Effector memory CD8-positive, alpha-beta T cell (primary cell): ENCODE measurements at regions not wholly inside any gene's neighbourhood (a gene's known extent, or its start where the extent isn't known, plus 50 kb on each side); places are given as distances from the start of the nearest gene placed in this dataset.

ENCODE experiments used
- ATAC-seq: fragments of 150-1000 bp; cut with Tn5 transposase; replicated peaks from 2 replicates; pipeline ENCODE4 v1.10.0; 2021; ENCODE audit warnings: mild to moderate bottlenecking, moderate library complexity
- DNase-seq, 3 experiments: peaks; one replicate each; pipeline ENCODE4 v3.0.0; 2021
- H3K27ac Mint-ChIP-seq, 2 donors: one replicate each; pipeline ENCODE4 v1.8.0; 2022; ENCODE audit warnings: mild to moderate bottlenecking in 2 of 2, mixed read lengths in 2 of 2, moderate library complexity in 2 of 2
- H3K27me3 Mint-ChIP-seq, 2 donors: one replicate each; pipeline ENCODE4 v1.8.0; 2022; ENCODE audit warnings: mixed read lengths in 2 of 2
- H3K36me3 Mint-ChIP-seq: one replicate; pipeline ENCODE4 v1.8.0; 2022; ENCODE audit warnings: mild to moderate bottlenecking, moderate library complexity, mixed read lengths; ENCODE audit not compliant: insufficient read depth
- H3K4me1 Mint-ChIP-seq, 2 donors: one replicate each; pipeline ENCODE4 v1.8.0; 2022; ENCODE audit warnings: low read depth in 2 of 2, mixed read lengths in 2 of 2
- H3K4me3 Mint-ChIP-seq, 2 donors: one replicate each; pipeline ENCODE4 v1.8.0; 2022; ENCODE audit warnings: mild to moderate bottlenecking in 2 of 2, mixed read lengths in 2 of 2, moderate library complexity in 2 of 2
- H3K9me3 Mint-ChIP-seq, 2 donors: one replicate each; pipeline ENCODE4 v1.8.0; 2022; ENCODE audit warnings: mixed read lengths in 2 of 2

DNA sequence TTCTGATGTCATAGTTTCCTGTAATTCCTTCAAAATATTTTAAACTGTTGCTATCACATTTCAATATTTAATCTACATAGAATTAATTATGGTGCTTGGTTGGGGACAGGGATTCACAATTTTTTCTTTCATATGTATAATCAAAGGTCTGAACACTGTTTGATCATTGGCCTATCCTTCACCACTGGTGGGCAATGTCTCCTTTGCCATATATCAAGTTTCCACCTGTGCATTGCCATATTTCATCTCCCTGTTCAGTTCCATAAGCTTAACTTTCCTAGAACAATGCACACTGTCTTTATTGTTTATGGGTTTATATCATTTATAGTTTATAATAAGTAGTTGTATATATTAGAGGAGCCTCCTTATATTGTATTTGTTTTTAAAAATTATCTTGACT lies 374.9 kb upstream of the PTBP2 start:
- H3K9me3 Mint-ChIP-seq, result peaks cover 0 to 1% of the 10 kb centered on the region in 2 donors
- DNase-seq, result no peak
- no peak for ATAC-seq
- no peaks in the 10 kb centered on the region for H3K36me3 Mint-ChIP-seq
- no peak overlapping the region for H3K27ac Mint-ChIP-seq
- no peaks in the 10 kb centered on the region for H3K4me1 Mint-ChIP-seq
- no peak overlapping the region for H3K4me3 Mint-ChIP-seq
- H3K27me3 Mint-ChIP-seq, result no peaks in the 10 kb centered on the region

DNA sequence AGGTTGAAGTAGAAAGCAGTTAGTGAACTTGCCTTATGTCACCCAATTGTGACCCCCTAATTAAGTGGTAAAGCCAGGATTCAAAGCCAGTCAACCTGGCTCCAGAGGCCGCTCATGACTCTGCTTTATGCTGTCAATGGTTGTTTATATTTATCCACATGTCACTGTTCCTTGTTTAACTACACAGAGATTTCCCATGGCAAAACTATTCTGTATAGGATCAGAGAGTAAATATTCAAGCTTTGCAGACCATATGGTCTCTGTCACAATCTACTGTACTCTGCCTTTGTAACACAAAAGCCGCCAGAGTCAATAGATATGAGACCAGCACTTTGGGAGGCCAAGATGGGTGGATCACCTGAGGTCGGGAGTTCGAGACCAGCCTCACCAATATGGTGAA lies 371.7 kb upstream of the PTBP2 start:
- no peak overlapping the region for H3K27ac Mint-ChIP-seq
- no peaks in the 10 kb centered on the region for H3K36me3 Mint-ChIP-seq
- H3K9me3 Mint-ChIP-seq, result peaks cover 3 to 5% of the 10 kb centered on the region in 2 donors
- DNase-seq (no peak), ATAC-seq (no peak)
- no peaks in the 10 kb centered on the region for H3K27me3 Mint-ChIP-seq
- H3K4me3 Mint-ChIP-seq, result no peak overlapping the region
- H3K4me1 Mint-ChIP-seq, result no peaks in the 10 kb centered on the region

DNA sequence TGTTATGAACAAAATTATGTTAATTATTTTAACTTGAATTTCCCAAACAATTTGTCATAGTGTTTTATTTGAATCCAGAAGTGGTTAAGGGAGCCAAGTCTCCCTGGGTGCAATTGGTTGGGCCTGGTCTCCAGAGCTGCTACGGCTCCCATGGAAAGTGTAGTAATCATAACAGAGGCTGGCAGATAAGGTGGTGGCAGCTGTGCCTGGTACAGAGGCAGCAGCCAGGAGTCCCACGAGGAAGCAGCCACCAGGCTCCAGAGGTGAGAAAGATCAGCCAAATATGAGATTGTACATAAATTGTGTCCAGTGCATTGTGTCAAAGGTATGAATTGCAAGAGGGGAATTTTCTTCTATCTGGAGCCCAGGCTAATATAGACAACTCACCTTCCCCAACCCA lies 368.9 kb upstream of the PTBP2 start:
- H3K4me3 Mint-ChIP-seq, result no peak overlapping the region
- ATAC-seq, result no peak
- no peaks in the 10 kb centered on the region for H3K4me1 Mint-ChIP-seq
- no peak overlapping the region for H3K27ac Mint-ChIP-seq
- H3K27me3 Mint-ChIP-seq, result no peaks in the 10 kb centered on the region
- H3K9me3 Mint-ChIP-seq, result peaks cover 2 to 7% of the 10 kb centered on the region in 2 donors
- no peak for DNase-seq
- no peaks in the 10 kb centered on the region for H3K36me3 Mint-ChIP-seq

DNA sequence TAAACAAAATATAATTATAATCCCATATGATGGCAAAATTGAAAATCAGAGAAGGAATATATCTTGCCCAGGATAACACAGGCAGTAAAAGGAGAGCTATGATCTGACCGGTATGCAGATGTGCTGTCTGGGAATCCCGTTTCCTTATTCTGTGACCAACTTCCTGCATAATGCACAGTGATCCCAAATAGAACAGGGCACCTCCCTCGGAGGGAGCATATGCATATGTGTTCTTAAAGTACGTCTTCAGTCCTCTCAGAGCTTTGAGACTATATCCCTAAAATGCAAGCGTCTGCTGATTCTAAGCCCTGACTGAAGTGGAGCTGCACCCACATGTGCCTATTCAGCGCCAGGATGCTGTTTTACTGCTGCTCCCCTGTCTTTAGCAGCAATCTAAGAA lies 366.1 kb upstream of the PTBP2 start:
- ATAC-seq, result no peak
- peaks cover 2 to 7% of the 10 kb centered on the region in 2 donors for H3K9me3 Mint-ChIP-seq
- no peaks in the 10 kb centered on the region for H3K27me3 Mint-ChIP-seq
- no peak overlapping the region for H3K4me3 Mint-ChIP-seq
- H3K27ac Mint-ChIP-seq, result no peak overlapping the region
- H3K4me1 Mint-ChIP-seq, result no peaks in the 10 kb centered on the region
- H3K36me3 Mint-ChIP-seq, result no peaks in the 10 kb centered on the region
- no peak for DNase-seq

DNA sequence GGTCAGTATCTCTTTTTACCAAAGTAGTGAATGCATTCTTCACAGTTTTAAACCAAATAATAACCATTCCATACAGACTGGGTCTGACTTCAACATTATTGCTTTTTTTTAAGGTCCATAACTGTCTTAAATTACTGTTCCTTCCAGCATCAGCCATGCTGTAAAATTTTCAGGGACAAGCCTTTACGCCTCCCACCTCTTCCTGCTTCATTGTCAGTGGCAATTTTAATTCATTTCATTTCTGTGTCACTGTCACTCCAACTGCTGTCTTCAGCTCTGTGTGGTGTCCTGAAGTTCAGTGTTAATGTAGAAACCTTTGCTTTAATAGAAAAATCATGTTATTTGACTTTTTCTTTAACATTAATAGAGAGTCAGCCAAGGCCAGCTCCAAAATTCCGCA lies 365.6 kb upstream of the PTBP2 start:
- Mint-ChIP-seq H3K9me3 (peaks cover 2 to 7% of the 10 kb centered on the region in 2 donors), H3K4me1 (no peaks in the 10 kb centered on the region), H3K27me3 (no peaks in the 10 kb centered on the region), H3K36me3 (no peaks in the 10 kb centered on the region), H3K27ac (no peak overlapping the region), H3K4me3 (no peak overlapping the region)
- DNase-seq (no peak), ATAC-seq (no peak)

DNA sequence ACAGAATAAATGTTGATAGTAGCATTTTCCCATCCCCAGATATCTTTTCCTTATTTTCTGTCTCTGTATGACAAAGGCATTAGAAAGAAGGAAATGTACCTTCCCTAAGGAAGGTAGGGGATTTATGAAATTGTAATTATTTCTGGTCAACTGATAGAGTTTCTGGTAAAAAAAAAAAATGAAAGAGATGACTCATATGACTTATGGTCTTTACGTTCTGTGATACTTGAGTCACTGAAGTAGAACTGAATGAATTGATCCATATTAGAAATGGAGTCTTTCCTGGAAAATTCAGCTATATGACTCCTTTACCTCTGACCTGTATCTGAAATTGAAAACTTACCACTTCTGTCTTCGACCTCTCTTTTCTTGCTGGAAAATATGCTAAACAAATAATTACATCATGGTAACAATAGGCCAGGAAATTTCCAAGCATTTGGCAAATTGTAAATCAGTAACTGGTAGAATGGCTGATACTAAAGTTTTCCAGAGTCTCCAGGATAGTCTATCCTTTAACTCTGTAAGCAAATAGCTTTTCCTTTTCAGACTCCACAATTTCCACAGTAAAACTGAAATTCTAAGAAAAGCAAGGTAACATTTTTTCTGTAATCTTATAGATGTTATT lies 364.3 kb upstream of the PTBP2 start:
- Mint-ChIP-seq H3K27ac (no peak overlapping the region), H3K36me3 (no peaks in the 10 kb centered on the region), H3K9me3 (peaks cover 6 to 7% of the 10 kb centered on the region in 2 donors), H3K4me3 (no peak overlapping the region), H3K27me3 (no peaks in the 10 kb centered on the region), H3K4me1 (no peaks in the 10 kb centered on the region)
- DNase-seq (no peak), ATAC-seq (no peak)

DNA sequence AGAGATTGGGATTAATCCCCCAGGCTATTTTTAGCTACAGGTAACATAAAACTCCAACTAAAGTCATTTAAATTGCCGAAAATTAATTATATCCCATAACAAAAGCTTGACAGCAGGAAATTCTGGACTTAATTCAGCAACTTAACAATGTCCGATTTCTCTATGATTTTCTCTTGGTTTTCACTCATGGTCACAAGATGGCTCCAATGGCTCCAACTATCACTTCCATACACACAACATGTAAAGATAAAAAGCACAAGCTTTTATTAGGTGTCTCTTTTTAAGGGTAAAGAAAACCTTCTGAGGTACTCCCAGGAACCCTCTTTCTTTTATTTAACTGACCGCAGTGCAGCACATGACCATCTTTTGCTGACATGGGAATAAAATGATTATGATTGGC lies 363.5 kb upstream of the PTBP2 start:
- ATAC-seq, result no peak
- Mint-ChIP-seq H3K36me3 (no peaks in the 10 kb centered on the region), H3K27ac (no peak overlapping the region), H3K9me3 (peaks cover 6 to 7% of the 10 kb centered on the region in 2 donors), H3K4me1 (no peaks in the 10 kb centered on the region), H3K27me3 (no peaks in the 10 kb centered on the region), H3K4me3 (no peak overlapping the region)
- no peak for DNase-seq

DNA sequence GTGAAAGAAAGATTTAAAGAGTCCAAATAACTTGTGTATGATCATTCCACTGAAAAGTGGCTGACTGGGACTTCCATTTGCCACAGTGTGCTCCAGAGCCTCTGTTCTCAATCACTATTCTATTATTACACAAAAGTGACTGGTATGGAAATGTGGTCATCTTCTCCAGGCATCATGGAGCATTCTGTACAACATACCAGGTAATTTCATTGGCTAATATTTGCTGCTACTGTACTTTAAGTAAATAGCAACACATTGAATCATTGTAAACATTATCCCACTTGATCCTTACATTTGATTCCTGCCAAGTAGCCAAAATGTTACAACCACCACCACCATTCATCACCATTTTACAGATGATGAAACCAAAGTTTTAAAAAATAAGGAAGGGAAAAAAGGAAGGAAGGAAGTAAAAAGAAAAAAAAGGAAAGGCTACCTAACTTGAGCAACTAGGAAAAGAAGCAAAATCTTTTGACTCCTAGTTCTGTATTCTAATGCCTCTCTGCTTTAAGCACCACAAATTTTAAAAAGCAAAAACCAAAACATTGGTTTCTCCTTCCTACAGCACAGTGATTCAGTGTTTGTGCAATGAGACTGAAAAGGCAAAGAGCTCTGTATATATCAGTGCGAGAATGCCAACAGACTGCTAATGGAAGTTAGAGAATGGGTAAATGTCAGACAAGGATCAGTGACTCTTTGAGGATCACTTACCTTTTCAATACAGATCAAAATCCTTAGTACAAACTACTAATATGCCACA lies 361.4 kb upstream of the PTBP2 start:
- H3K4me3 Mint-ChIP-seq, result no peak overlapping the region
- DNase-seq, result no peak
- no peaks in the 10 kb centered on the region for H3K27me3 Mint-ChIP-seq
- ATAC-seq, result no peak
- H3K4me1 Mint-ChIP-seq, result no peaks in the 10 kb centered on the region
- H3K36me3 Mint-ChIP-seq, result no peaks in the 10 kb centered on the region
- peaks cover 0 to 4% of the 10 kb centered on the region in 2 donors for H3K9me3 Mint-ChIP-seq
- H3K27ac Mint-ChIP-seq, result no peak overlapping the region

DNA sequence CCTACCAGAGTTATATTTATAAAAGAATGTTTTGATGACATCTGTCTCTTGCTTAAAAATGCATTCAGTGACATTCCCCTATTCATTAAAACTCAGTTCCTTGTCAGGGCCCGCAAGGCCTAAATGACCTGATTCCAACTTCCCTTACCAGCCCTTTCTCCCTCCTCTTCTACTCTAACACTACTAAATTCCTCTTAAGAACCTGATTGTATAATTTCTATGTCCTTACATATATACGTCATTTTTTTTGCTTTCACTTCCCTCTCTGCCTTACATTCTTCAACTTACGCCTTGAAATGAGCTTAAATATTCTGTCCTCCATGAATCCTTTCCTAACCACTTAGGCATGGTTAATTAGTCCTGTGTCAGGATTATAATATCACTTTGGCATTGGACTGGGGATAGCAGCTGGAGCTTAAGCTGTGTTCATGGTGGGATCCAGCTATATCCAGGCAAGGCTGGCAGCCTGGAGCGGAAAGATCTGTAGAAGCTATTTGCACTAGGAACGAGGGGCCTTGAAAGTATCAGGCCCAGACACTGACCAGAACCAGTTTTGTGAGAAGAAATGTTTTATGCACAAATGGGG lies 360.2 kb upstream of the PTBP2 start:
- ATAC-seq (no peak), DNase-seq (no peak)
- Mint-ChIP-seq H3K27me3 (no peaks in the 10 kb centered on the region), H3K36me3 (no peaks in the 10 kb centered on the region), H3K4me1 (no peaks in the 10 kb centered on the region), H3K27ac (no peak overlapping the region), H3K9me3 (peaks cover 0 to 4% of the 10 kb centered on the region in 2 donors), H3K4me3 (no peak overlapping the region)

DNA sequence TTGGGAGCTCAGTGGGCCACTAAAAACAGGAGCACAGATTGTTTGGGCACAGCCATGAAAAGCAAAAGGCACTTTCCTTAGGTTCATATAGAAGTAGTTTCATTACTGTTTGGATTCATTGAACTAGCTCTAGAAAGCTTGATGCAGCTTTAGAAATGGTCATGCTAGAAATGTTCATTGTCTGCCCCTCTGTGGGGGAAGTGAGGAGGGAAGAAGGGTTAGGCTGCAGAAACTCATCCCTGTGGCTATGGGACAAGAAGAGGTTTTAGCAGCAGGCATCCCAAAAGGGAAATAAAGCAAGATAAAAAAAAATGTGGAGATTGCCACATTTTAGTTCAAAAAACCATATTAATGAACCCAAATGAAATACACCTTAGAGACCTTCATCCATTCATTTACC lies 359.6 kb upstream of the PTBP2 start:
- no peaks in the 10 kb centered on the region for H3K4me1 Mint-ChIP-seq
- no peak overlapping the region for H3K4me3 Mint-ChIP-seq
- H3K36me3 Mint-ChIP-seq, result no peaks in the 10 kb centered on the region
- no peaks in the 10 kb centered on the region for H3K27me3 Mint-ChIP-seq
- peaks cover 0 to 4% of the 10 kb centered on the region in 2 donors for H3K9me3 Mint-ChIP-seq
- H3K27ac Mint-ChIP-seq, result no peak overlapping the region
- ATAC-seq (no peak), DNase-seq (no peak)

DNA sequence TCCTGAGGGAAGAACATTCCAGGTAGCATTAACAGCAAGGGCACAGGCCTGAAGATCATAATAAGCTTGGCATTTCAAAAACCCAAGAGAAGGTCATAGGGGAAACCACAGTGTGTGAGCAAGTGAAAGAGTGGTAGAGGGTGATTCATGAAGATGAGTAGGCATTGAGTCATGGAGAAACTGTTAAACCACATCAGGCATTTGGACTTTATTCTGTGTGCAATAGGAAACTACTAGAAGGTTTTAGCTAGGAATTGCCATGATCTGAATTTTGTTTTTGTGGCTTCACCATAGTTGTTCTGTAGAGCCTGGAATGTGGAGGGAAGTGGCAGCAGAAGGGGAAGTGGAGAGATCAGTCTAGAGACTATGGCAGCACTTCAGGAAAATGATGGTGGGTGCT lies 359.0 kb upstream of the PTBP2 start:
- H3K27ac Mint-ChIP-seq, result no peak overlapping the region
- no peaks in the 10 kb centered on the region for H3K27me3 Mint-ChIP-seq
- no peaks in the 10 kb centered on the region for H3K36me3 Mint-ChIP-seq
- peaks cover 0 to 4% of the 10 kb centered on the region in 2 donors for H3K9me3 Mint-ChIP-seq
- no peak overlapping the region for H3K4me3 Mint-ChIP-seq
- ATAC-seq (no peak), DNase-seq (no peak)
- H3K4me1 Mint-ChIP-seq, result no peaks in the 10 kb centered on the region

DNA sequence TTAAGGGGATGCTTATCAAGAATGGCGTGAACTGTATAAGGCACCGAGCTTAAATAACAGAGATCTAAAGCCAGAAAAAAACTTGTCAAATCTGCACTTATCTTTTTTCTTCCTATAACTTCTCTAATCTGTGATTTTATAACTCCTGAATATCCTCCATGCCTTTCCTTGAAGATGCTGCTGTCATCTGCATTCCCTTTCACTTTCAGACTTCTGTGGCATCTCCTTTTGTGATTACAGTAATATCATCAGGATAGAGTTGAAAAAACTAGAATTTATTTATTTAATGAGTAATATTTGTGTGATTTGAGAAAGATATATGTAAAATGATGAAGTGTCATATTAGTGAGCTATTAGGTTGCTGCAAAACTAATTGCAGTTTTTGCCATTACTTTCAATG lies 357.8 kb upstream of the PTBP2 start:
- Mint-ChIP-seq H3K36me3 (no peaks in the 10 kb centered on the region), H3K9me3 (peaks cover 0 to 7% of the 10 kb centered on the region in 2 donors), H3K27me3 (no peaks in the 10 kb centered on the region), H3K4me3 (no peak overlapping the region), H3K27ac (no peak overlapping the region), H3K4me1 (no peaks in the 10 kb centered on the region)
- ATAC-seq, result no peak
- DNase-seq, result no peak

DNA sequence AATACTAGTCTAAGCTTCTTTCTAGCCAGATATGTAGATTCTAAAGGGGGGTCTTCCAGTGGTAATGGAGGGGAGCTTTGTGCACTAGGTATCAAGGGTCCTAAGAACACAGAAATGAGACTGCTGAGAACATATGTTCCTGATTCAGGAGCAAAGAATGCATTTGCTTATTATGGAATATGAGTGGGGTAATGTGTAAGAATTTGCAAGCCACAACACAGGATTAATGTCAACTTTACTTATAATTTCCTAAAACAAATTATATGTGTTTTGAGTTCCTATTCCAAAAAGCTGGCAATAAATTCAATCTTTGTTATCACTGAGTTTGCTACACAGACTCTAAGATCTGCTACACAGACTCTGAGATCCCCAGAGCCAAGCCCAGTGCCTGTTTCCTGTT lies 357.0 kb upstream of the PTBP2 start:
- ATAC-seq (no peak), DNase-seq (no peak)
- H3K27me3 Mint-ChIP-seq, result no peaks in the 10 kb centered on the region
- H3K4me3 Mint-ChIP-seq, result no peak overlapping the region
- H3K36me3 Mint-ChIP-seq, result no peaks in the 10 kb centered on the region
- H3K4me1 Mint-ChIP-seq, result no peaks in the 10 kb centered on the region
- peaks cover 0 to 7% of the 10 kb centered on the region in 2 donors for H3K9me3 Mint-ChIP-seq
- H3K27ac Mint-ChIP-seq, result no peak overlapping the region

DNA sequence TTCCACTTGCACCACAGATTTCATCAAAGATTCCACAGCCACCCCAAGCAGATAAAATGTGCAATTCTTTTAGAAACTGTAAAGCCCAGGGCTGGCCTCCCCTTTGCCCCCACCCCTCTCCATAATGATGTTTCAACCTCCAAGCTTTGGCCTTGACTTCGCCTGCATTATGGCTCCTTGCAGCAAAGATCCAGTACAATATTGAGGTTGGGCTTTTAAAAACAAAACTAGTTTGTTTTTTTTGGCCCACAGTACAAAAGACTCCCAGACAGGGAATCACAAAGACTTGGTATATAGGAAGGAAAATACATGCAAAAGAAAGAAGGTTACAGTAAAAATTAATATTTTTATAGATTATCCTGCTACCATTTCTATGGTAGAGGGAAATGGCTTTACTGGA lies 356.5 kb upstream of the PTBP2 start:
- ATAC-seq, result no peak
- H3K9me3 Mint-ChIP-seq, result peaks cover 0 to 7% of the 10 kb centered on the region in 2 donors
- H3K4me3 Mint-ChIP-seq, result no peak overlapping the region
- H3K36me3 Mint-ChIP-seq, result no peaks in the 10 kb centered on the region
- H3K27ac Mint-ChIP-seq, result no peak overlapping the region
- H3K27me3 Mint-ChIP-seq, result no peaks in the 10 kb centered on the region
- DNase-seq, result no peak
- no peaks in the 10 kb centered on the region for H3K4me1 Mint-ChIP-seq
